PC-9 (cell line): ENCODE measurements at regions not wholly inside any gene's neighbourhood (a gene's known extent, or its start where the extent isn't known, plus 50 kb on each side); places are given as distances from the start of the nearest gene placed in this dataset.

Experiments
- BruUV-seq: library from RNA; stranded (reverse); fragments of 400-500 nt; replicated peaks from 2 replicates; lab custom pipeline; 2021; lab: Mats Ljungman, UMichigan
- CTCF ChIA-PET: fragments of 300-600 bp; sonication (Branson Sonifier 250); formaldehyde crosslinking; loops from one replicate; lab custom pipeline; 2022; ENCODE audit warnings: antibody characterized with exemption; lab: Charles Lee
- POLR2A ChIA-PET: fragments of 300-600 bp; sonication (Branson Sonifier 250); formaldehyde crosslinking; loops from one replicate; lab custom pipeline; 2022; ENCODE audit warnings: antibody characterized with exemption; ENCODE audit not compliant: unreplicated experiment; lab: Charles Lee
- DNase-seq, 2 experiments: peaks; one replicate each; pipeline versions ENCODE4 v3.0.0 to v3.0.0-alpha.2; 2015 to 2022; ENCODE audit warnings: mixed read lengths in 1 of 2
- H2AFZ ChIP-seq: fragments of 200-600 bp; sonication (generic); 2 replicates; pipeline ENCODE4 v1.8.1; 2017; ENCODE audit warnings: antibody characterized with exemption
- H3F3A ChIP-seq: fragments of 200-600 bp; sonication (generic); 2 replicates; pipeline ENCODE4 v1.8.1; 2017; ENCODE audit warnings: antibody characterized with exemption, mild to moderate bottlenecking, low read depth; ENCODE audit not compliant: insufficient read depth
- H3K27ac ChIP-seq: fragments of 200-600 bp; sonication (generic); 2 replicates; pipeline ENCODE4 v1.6.1; 2016; ENCODE audit warnings: mixed run types
- H3K27me3 ChIP-seq: fragments of 200-600 bp; sonication (generic); 2 replicates; pipeline ENCODE4 v1.6.1; 2016; ENCODE audit warnings: low read depth, mixed run types; ENCODE audit not compliant: insufficient read depth
- H3K36me3 ChIP-seq: fragments of 200-600 bp; sonication (generic); 2 replicates; pipeline ENCODE4 v1.6.1; 2016; ENCODE audit warnings: low read depth, mixed run types
- H3K4me1 ChIP-seq: fragments of 200-600 bp; sonication (generic); replicated peaks from 2 replicates; pipeline ENCODE4 v1.6.1; 2016; ENCODE audit warnings: mixed run types; ENCODE audit not compliant: insufficient read depth
- H3K4me2 ChIP-seq: fragments of 200-600 bp; sonication (generic); 2 replicates; pipeline ENCODE4 v1.6.1; 2017; ENCODE audit warnings: mixed run types
- H3K4me3 ChIP-seq: fragments of 200-600 bp; sonication (generic); 2 replicates; pipeline ENCODE4 v1.6.1; 2016; ENCODE audit warnings: mixed run types
- H3K79me2 ChIP-seq: fragments of 200-600 bp; sonication (generic); 2 replicates; pipeline ENCODE4 v1.6.1; 2017; ENCODE audit warnings: low read depth, mixed run types
- H3K9me2 ChIP-seq: fragments of 200-600 bp; sonication (generic); 2 replicates; pipeline ENCODE4 v1.8.1; 2017; ENCODE audit warnings: mild to moderate bottlenecking; ENCODE audit not compliant: insufficient read depth
- H3K9me3 ChIP-seq: fragments of 200-600 bp; sonication (generic); 2 replicates; pipeline ENCODE4 v1.8.1; 2016; ENCODE audit warnings: low read depth; ENCODE audit not compliant: insufficient read depth
- H4K20me1 ChIP-seq: fragments of 200-600 bp; sonication (generic); 2 replicates; pipeline ENCODE4 v1.8.1; 2017; ENCODE audit not compliant: insufficient read depth
- CTCF ChIP-seq: fragments of 200-600 bp; sonication (generic); conservative IDR thresholded peaks from 2 replicates; pipeline ENCODE4 v1.6.1; 2017; ENCODE audit warnings: mixed run types, antibody characterized with exemption, mild to moderate bottlenecking, moderate library complexity
- EZH2 ChIP-seq: fragments of 200-600 bp; sonication (generic); IDR thresholded peaks from 2 replicates; pipeline ENCODE4 v1.8.0; 2017; ENCODE audit warnings: antibody characterized with exemption, low read depth
- intact Hi-C: fragments of 100-400 bp; cut with micrococcal nuclease; formaldehyde crosslinking; loops from one replicate; pipeline ENCODE4 v1.10.0; 2022; ENCODE audit not compliant: unreplicated experiment

DNA sequence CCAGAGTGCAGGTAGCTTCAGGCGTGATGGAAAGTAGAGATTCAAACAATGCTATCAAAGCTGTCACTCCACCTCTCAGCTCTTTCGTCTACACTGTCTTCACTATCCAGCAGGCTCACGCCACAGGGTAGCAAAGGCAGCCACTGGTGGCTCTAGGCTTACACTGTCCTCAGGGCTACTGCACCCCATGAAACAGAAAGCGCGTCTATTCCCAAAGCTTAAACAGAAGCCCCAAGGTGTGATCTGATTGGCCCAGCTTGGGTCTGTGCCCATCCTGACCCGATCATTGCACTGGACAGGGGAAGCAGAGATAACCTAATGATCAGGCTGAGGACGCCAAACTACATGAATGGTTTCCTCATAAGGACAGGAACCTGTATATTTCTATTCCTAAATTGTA, 100.1 kb downstream of the PDCL3 start:
- POLR2A ChIA-PET, result no interaction called here

DNA sequence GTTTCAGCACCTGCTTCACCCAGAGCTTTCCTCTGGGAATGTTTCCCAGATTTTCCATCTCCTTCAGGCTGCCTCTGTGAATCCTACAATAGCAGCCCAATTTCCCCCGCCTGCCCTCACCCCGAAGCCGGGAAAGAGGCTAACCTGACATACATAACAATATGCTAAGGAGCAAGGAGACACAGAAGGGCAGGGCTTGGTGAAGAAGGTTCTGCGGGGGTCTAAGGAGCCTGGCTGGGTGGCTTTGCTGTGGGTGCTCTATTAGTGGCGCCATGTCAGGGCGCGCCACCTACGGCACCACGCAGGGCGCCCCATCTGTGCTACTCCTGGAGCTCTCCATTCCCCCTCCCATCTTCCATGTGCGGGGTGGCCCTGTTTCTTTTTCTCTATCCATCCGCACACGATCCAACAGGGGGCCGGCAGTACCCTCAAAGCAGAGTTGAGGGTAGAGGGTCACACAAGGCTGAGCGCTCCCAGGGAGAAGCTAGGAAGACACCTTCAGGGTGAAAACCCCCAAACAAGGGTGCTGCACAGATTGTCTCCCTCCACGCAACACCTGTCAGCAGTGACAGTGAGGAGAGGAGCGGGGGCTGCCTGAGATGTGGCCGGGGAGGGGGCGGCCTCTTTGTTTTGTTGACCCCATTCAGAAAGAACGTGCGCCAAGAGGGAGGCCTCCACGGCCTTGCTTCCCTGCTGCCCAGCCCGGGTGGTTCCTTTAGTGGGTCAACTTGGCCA, 101.4 kb downstream of the PDCL3 start:
- POLR2A ChIA-PET, result no interaction called here
- H3K4me1 ChIP-seq, result no peaks in the 10 kb centered on the region
- no peaks in the 10 kb centered on the region for H3K9me2 ChIP-seq
- H3K4me2 ChIP-seq, result no peak overlapping the region
- no peak overlapping the region for H2AFZ ChIP-seq
- H3F3A ChIP-seq, result no peaks in the 10 kb centered on the region
- no peak for DNase-seq
- no peak overlapping the region for H3K27ac ChIP-seq
- no TSS peak for BruUV-seq
- no peaks in the 10 kb centered on the region for H4K20me1 ChIP-seq
- CTCF ChIA-PET, result no interaction called here
- no peaks in the 10 kb centered on the region for H3K9me3 ChIP-seq
- no peaks in the 10 kb centered on the region for H3K27me3 ChIP-seq
- TF ChIP-seq EZH2 (no peak), CTCF (no peak)
- no peaks in the 10 kb centered on the region for H3K79me2 ChIP-seq
- H3K4me3 ChIP-seq, result no peak overlapping the region
- intact Hi-C loops, result no loop called here
- H3K36me3 ChIP-seq, result no peaks in the 10 kb centered on the region

More for the DNA sequence above, 100.1 kb downstream of the PDCL3 start:
- Histone ChIP-seq H3K4me2 (no peak overlapping the region), H4K20me1 (no peaks in the 10 kb centered on the region), H2AFZ (no peak overlapping the region), H3K27ac (no peak overlapping the region), H3K9me2 (no peaks in the 10 kb centered on the region), H3K4me3 (no peak overlapping the region), H3F3A (no peaks in the 10 kb centered on the region), H3K79me2 (no peaks in the 10 kb centered on the region), H3K4me1 (no peaks in the 10 kb centered on the region), H3K9me3 (no peaks in the 10 kb centered on the region), H3K27me3 (no peaks in the 10 kb centered on the region), H3K36me3 (no peaks in the 10 kb centered on the region)
- TF ChIP-seq CTCF (no peak), EZH2 (no peak)
- CTCF ChIA-PET, result no interaction called here
- intact Hi-C loops, result no loop called here
- BruUV-seq, result no TSS peak
- no peak for DNase-seq

GRCh38 chr2:100664756-100665101, 101.9 kb downstream of the PDCL3 start:
- intact Hi-C loops, result no loop called here
- H3K36me3 ChIP-seq, result no peaks in the 10 kb centered on the region
- H3K4me1 ChIP-seq, result no peaks in the 10 kb centered on the region
- CTCF ChIA-PET, result no interaction called here
- no peaks in the 10 kb centered on the region for H4K20me1 ChIP-seq
- no peaks in the 10 kb centered on the region for H3F3A ChIP-seq
- no peak for TF ChIP-seq CTCF
- no peak for TF ChIP-seq EZH2
- no peak overlapping the region for H3K27ac ChIP-seq
- H3K9me3 ChIP-seq, result no peaks in the 10 kb centered on the region
- H3K27me3 ChIP-seq, result no peaks in the 10 kb centered on the region
- no peak overlapping the region for H3K4me3 ChIP-seq
- no TSS peak for BruUV-seq
- H2AFZ ChIP-seq, result no peak overlapping the region
- no peak overlapping the region for H3K4me2 ChIP-seq
- DNase-seq, result no peak
- POLR2A ChIA-PET, result no interaction called here
- no peaks in the 10 kb centered on the region for H3K79me2 ChIP-seq
- no peaks in the 10 kb centered on the region for H3K9me2 ChIP-seq
